SK-N-MC (cell line): ENCODE measurements at regions not wholly inside any gene's neighbourhood (a gene's known extent, or its start where the extent isn't known, plus 50 kb on each side); places are given as distances from the start of the nearest gene placed in this dataset.

Experiments used
- EZH2 ChIP-seq: fragments of 200-600 bp; sonication (generic); IDR thresholded peaks from one replicate; pipeline ENCODE4 v1.6.1; 2017; ENCODE audit warnings: antibody characterized with exemption
- POLR2AphosphoS5 ChIP-seq: IDR thresholded peaks from 2 replicates; pipeline ENCODE4 v1.6.1; 2012; ENCODE audit warnings: mild to moderate bottlenecking, low read depth, low read length, borderline replicate concordance

DNA sequence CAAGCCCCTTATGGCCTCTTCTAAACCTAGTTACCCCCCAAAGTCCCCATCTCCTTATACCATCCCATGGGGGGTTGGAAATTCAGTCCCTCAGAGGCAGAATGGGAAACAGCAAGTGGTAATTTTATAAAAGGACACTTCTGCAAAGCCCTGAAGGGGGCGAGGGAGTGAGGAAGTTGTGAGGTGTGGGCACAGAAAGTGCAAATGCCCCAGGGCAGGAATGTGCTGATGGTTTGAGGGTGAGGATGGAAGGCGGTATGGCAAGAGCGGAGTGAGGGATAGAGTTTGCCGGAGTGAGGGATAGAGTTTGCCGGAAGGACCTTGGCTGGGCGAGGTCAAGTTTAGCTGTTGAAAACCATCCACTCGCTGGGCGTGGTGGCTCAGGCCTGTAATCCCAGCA lies 52.7 kb downstream of the HAPSTR1 start:
- no peak for TF ChIP-seq EZH2
- no peak for TF ChIP-seq POLR2AphosphoS5
